ENCODE measurements at regions not wholly inside any gene's neighbourhood (a gene's known extent, or its start where the extent isn't known, plus 50 kb on each side); places are given as distances from the start of the nearest gene placed in this dataset.

DNA sequence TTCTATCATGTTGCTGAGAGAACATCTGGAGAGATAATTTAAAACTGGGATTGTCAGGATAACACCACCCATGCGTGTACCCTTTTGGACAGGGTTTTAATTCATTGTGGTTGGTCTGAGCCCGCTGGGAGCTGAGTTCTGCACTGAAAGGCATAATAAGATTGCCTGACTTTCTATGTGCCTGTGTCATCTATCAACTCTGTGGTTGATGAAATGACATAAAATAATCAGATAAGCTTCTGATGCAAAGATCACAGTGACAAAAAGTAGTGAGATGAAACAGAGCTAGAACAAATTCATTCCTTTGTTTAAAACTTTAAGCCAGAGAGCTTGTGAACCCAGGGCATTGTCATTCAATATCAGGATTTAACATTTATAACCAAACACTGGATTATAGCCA lies 98.7 kb downstream of the BBS10 start:
- TF ChIP-seq, protein P1, sequence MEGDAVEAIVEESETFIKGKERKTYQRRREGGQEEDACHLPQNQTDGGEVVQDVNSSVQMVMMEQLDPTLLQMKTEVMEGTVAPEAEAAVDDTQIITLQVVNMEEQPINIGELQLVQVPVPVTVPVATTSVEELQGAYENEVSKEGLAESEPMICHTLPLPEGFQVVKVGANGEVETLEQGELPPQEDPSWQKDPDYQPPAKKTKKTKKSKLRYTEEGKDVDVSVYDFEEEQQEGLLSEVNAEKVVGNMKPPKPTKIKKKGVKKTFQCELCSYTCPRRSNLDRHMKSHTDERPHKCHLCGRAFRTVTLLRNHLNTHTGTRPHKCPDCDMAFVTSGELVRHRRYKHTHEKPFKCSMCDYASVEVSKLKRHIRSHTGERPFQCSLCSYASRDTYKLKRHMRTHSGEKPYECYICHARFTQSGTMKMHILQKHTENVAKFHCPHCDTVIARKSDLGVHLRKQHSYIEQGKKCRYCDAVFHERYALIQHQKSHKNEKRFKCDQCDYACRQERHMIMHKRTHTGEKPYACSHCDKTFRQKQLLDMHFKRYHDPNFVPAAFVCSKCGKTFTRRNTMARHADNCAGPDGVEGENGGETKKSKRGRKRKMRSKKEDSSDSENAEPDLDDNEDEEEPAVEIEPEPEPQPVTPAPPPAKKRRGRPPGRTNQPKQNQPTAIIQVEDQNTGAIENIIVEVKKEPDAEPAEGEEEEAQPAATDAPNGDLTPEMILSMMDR (IDR thresholded peaks at IDR 0.05), result no peak
- no peak for TF ChIP-seq POLR2A (IDR thresholded peaks at IDR 0.05)

Measured in thyroid gland (tissue), 4 donors.